ENCODE measurements at regions not wholly inside any gene's neighbourhood (a gene's known extent, or its start where the extent isn't known, plus 50 kb on each side); places are given as distances from the start of the nearest gene placed in this dataset.
"Not testable (repeated sequence)": the region's sequence is repeated elsewhere in the genome, so short reads cannot be mapped to it uniquely, and the experiment has no call there.

DNA sequence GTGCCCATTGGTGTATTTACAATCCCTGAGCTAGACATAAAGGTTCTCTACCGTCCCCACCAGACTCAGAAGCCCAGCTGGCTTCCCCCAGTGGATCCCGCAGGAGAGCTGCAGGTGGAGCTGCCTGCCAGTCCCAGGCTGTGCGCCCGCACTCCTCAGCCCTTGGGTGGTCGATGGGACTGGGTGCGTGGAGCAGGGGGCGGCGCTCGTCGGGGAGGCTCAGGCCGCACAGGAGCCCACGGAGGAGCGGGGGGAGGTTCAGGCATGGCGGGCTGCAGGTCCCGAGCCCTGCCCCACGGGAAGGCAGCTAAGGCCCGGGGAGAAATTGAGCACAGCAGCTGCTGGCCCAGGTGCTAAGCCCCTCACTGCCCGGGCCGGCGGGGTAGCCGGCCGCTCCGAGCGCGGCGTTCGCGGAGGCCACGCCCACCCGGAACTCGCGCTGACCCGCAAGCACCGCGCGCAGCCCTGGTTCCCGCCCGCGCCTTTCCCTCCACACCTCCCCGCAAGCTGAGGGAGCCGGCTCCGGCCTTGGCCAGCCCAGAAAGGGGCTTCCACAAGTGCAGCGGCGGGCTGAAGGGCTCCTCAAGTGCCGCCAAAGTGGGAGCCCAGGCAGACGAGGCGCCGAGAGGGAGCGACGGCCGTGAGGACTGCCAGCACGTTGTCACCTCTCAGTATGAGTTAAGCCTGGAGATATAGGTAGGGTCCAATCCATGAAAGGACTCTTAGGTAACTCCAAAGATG, 136.7 kb downstream of the HAO1 start:
- H3K9me3 ChIP-seq (ENCODE audit: control insufficient read depth in 1 of 2, low read length in 2 of 2); H3K27me3 ChIP-seq (ENCODE audit: control insufficient read depth in 1 of 2, insufficient read depth in 2 of 2, low read length in 2 of 2); H3K4me1 ChIP-seq (ENCODE audit: control insufficient read depth in 1 of 2, insufficient read depth in 2 of 2, low read length in 2 of 2); H3K36me3 ChIP-seq (ENCODE audit: control insufficient read depth in 1 of 2, insufficient read depth in 2 of 2, low read length in 2 of 2); H3K4me3 ChIP-seq (ENCODE audit: low read depth in 1 of 2, low read length in 2 of 2); H3K9ac ChIP-seq (ENCODE audit: low read depth in 1 of 2, low read length in 2 of 2); H3K27ac ChIP-seq (ENCODE audit: low read depth, low read length): not testable (repeated sequence)

DNA sequence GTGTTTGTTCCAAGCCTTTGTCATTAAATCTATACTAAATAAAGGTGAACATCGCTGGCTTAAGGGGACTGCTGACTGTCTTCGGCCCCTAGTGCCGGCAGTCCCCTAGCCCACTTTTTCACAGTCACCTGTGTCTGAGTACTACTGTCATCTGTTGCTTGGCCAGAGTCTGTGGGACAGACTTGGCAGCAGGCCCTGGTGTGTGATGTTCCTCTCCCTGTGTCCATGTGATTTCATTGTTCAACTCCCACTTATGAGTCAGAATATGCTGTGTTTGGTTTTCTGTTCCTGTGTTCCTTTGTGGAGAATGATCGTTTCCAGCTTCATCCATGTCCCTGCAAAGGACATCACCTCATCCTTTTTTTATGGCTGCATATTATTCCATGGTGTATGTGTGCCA, 133.4 kb downstream of the HAO1 start:
- Histone ChIP-seq H3K9ac (ENCODE audit: low read depth in 1 of 2, low read length in 2 of 2) (no peak overlapping the region), H3K4me3 (ENCODE audit: low read depth in 1 of 2, low read length in 2 of 2) (no peak overlapping the region), H3K27me3 (ENCODE audit: control insufficient read depth in 1 of 2, insufficient read depth in 2 of 2, low read length in 2 of 2) (no peaks in the 10 kb centered on the region), H3K27ac (ENCODE audit: low read depth, low read length) (no peak overlapping the region), H3K9me3 (ENCODE audit: control insufficient read depth in 1 of 2, low read length in 2 of 2) (peaks cover 0 to 6% of the 10 kb centered on the region in 2 donors), H3K36me3 (ENCODE audit: control insufficient read depth in 1 of 2, insufficient read depth in 2 of 2, low read length in 2 of 2) (no peaks in the 10 kb centered on the region), H3K4me1 (ENCODE audit: control insufficient read depth in 1 of 2, insufficient read depth in 2 of 2, low read length in 2 of 2) (no peaks in the 10 kb centered on the region)

DNA sequence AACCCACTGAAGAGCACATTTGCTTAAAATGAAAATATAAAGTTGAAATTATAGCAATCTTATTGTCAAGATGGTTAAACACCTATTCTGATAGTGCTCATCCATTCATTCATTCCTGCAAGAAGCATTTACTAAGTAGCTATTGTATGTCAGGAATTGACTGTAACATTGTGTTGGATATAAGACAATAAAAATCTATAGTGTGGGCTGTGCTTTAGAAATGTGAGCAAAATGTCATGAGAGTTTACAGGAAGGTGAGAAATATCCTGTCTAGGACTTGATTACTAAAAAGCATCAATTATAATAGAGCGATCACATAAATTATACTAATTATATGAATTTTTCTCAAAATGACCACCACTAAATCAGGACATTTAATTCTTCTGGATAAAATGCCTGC, 123.0 kb downstream of the HAO1 start:
- Histone ChIP-seq H3K4me3 (ENCODE audit: low read depth in 1 of 2, low read length in 2 of 2) (no peak overlapping the region), H3K9ac (ENCODE audit: low read depth in 1 of 2, low read length in 2 of 2) (no peak overlapping the region), H3K27ac (ENCODE audit: low read depth, low read length) (no peak overlapping the region), H3K4me1 (ENCODE audit: control insufficient read depth in 1 of 2, insufficient read depth in 2 of 2, low read length in 2 of 2) (no peaks in the 10 kb centered on the region), H3K9me3 (ENCODE audit: control insufficient read depth in 1 of 2, low read length in 2 of 2) (no peaks in the 10 kb centered on the region), H3K27me3 (ENCODE audit: control insufficient read depth in 1 of 2, insufficient read depth in 2 of 2, low read length in 2 of 2) (no peaks in the 10 kb centered on the region), H3K36me3 (ENCODE audit: control insufficient read depth in 1 of 2, insufficient read depth in 2 of 2, low read length in 2 of 2) (no peaks in the 10 kb centered on the region)

DNA sequence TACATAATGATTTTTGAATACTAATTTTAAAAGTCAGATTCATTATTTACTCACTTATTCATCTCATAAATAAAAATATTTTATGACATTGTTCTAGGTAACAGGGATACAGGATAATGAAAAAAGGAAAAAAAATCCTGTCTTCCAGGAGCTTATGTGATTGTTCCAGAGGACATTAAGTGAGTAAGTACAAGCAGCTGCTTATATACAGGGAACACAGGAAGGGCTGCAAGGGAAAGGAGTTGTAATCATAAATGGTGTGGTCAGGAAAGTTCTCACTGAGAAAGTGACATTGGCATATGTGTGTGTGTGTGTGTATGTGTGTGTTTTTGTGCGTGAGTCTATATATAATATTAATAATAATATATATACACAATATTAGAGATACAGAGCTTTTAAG, 121.8 kb downstream of the HAO1 start:
- no peak overlapping the region for H3K27ac ChIP-seq (ENCODE audit: low read depth, low read length)
- H3K4me1 ChIP-seq (ENCODE audit: control insufficient read depth in 1 of 2, insufficient read depth in 2 of 2, low read length in 2 of 2): no peaks in the 10 kb centered on the region
- H3K27me3 ChIP-seq (ENCODE audit: control insufficient read depth in 1 of 2, insufficient read depth in 2 of 2, low read length in 2 of 2): no peaks in the 10 kb centered on the region
- H3K36me3 ChIP-seq (ENCODE audit: control insufficient read depth in 1 of 2, insufficient read depth in 2 of 2, low read length in 2 of 2): no peaks in the 10 kb centered on the region
- H3K9me3 ChIP-seq (ENCODE audit: control insufficient read depth in 1 of 2, low read length in 2 of 2): peaks cover 0 to 4% of the 10 kb centered on the region in 2 donors
- no peak overlapping the region for H3K4me3 ChIP-seq (ENCODE audit: low read depth in 1 of 2, low read length in 2 of 2)
- no peak overlapping the region for H3K9ac ChIP-seq (ENCODE audit: low read depth in 1 of 2, low read length in 2 of 2)

- no peak overlapping the region for H3K4me3 ChIP-seq (ENCODE audit: low read depth in 1 of 2, low read length in 2 of 2)
- no peak overlapping the region for H3K9ac ChIP-seq (ENCODE audit: low read depth in 1 of 2, low read length in 2 of 2)
- no peak overlapping the region for H3K27ac ChIP-seq (ENCODE audit: low read depth, low read length)
- H3K9me3 ChIP-seq (ENCODE audit: control insufficient read depth in 1 of 2, low read length in 2 of 2): peaks cover 0 to 4% of the 10 kb centered on the region in 2 donors
- H3K36me3 ChIP-seq (ENCODE audit: control insufficient read depth in 1 of 2, insufficient read depth in 2 of 2, low read length in 2 of 2): no peaks in the 10 kb centered on the region
- no peaks in the 10 kb centered on the region for H3K27me3 ChIP-seq (ENCODE audit: control insufficient read depth in 1 of 2, insufficient read depth in 2 of 2, low read length in 2 of 2)
- no peaks in the 10 kb centered on the region for H3K4me1 ChIP-seq (ENCODE audit: control insufficient read depth in 1 of 2, insufficient read depth in 2 of 2, low read length in 2 of 2)
Observed at GRCh38 chr20:7820897-7821296, 119.4 kb downstream of the HAO1 start.

GRCh38 chr20:7822772-7823171, 117.5 kb downstream of the HAO1 start:
- Histone ChIP-seq H3K27me3 (ENCODE audit: control insufficient read depth in 1 of 2, insufficient read depth in 2 of 2, low read length in 2 of 2) (no peaks in the 10 kb centered on the region), H3K4me3 (ENCODE audit: low read depth in 1 of 2, low read length in 2 of 2) (no peak overlapping the region), H3K27ac (ENCODE audit: low read depth, low read length) (no peak overlapping the region), H3K36me3 (ENCODE audit: control insufficient read depth in 1 of 2, insufficient read depth in 2 of 2, low read length in 2 of 2) (no peaks in the 10 kb centered on the region), H3K9me3 (ENCODE audit: control insufficient read depth in 1 of 2, low read length in 2 of 2) (peaks cover 0 to 4% of the 10 kb centered on the region in 2 donors), H3K4me1 (ENCODE audit: control insufficient read depth in 1 of 2, insufficient read depth in 2 of 2, low read length in 2 of 2) (no peaks in the 10 kb centered on the region), H3K9ac (ENCODE audit: low read depth in 1 of 2, low read length in 2 of 2) (no peak overlapping the region)

DNA sequence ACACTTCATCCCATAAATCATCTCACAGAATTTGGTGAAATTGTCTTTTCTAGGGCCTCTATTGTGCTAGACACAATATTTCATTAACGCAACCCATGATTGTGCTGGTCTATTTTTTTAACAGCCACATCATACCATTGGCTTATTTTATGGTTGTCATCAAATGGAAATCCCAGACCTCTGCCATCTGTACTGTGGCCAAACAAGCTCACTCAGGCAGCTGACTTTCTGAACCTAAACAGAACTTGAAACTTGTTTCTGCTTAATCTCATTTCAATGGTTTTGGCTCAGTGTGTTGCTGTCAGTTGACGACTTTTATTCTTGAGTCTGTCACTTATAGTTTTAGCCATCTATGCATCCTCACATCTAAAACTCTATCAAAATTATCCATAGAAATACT, 111.8 kb downstream of the HAO1 start:
- Histone ChIP-seq H3K27me3 (ENCODE audit: control insufficient read depth in 1 of 2, insufficient read depth in 2 of 2, low read length in 2 of 2) (no peaks in the 10 kb centered on the region), H3K36me3 (ENCODE audit: control insufficient read depth in 1 of 2, insufficient read depth in 2 of 2, low read length in 2 of 2) (no peaks in the 10 kb centered on the region), H3K9ac (ENCODE audit: low read depth in 1 of 2, low read length in 2 of 2) (no peak overlapping the region), H3K9me3 (ENCODE audit: control insufficient read depth in 1 of 2, low read length in 2 of 2) (no peaks in the 10 kb centered on the region), H3K4me1 (ENCODE audit: control insufficient read depth in 1 of 2, insufficient read depth in 2 of 2, low read length in 2 of 2) (no peaks in the 10 kb centered on the region), H3K27ac (ENCODE audit: low read depth, low read length) (no peak overlapping the region), H3K4me3 (ENCODE audit: low read depth in 1 of 2, low read length in 2 of 2) (no peak overlapping the region)

GRCh38 chr20:7829031-7829430, 111.2 kb downstream of the HAO1 start:
- H3K9ac ChIP-seq (ENCODE audit: low read depth in 1 of 2, low read length in 2 of 2): no peak overlapping the region
- no peaks in the 10 kb centered on the region for H3K36me3 ChIP-seq (ENCODE audit: control insufficient read depth in 1 of 2, insufficient read depth in 2 of 2, low read length in 2 of 2)
- no peaks in the 10 kb centered on the region for H3K9me3 ChIP-seq (ENCODE audit: control insufficient read depth in 1 of 2, low read length in 2 of 2)
- H3K27me3 ChIP-seq (ENCODE audit: control insufficient read depth in 1 of 2, insufficient read depth in 2 of 2, low read length in 2 of 2): no peaks in the 10 kb centered on the region
- H3K27ac ChIP-seq (ENCODE audit: low read depth, low read length): no peak overlapping the region
- no peaks in the 10 kb centered on the region for H3K4me1 ChIP-seq (ENCODE audit: control insufficient read depth in 1 of 2, insufficient read depth in 2 of 2, low read length in 2 of 2)
- H3K4me3 ChIP-seq (ENCODE audit: low read depth in 1 of 2, low read length in 2 of 2): no peak overlapping the region

- Histone ChIP-seq H3K9me3 (ENCODE audit: control insufficient read depth in 1 of 2, low read length in 2 of 2) (no peaks in the 10 kb centered on the region), H3K36me3 (ENCODE audit: control insufficient read depth in 1 of 2, insufficient read depth in 2 of 2, low read length in 2 of 2) (no peaks in the 10 kb centered on the region), H3K27ac (ENCODE audit: low read depth, low read length) (no peak overlapping the region), H3K4me3 (ENCODE audit: low read depth in 1 of 2, low read length in 2 of 2) (no peak overlapping the region), H3K9ac (ENCODE audit: low read depth in 1 of 2, low read length in 2 of 2) (no peak overlapping the region), H3K27me3 (ENCODE audit: control insufficient read depth in 1 of 2, insufficient read depth in 2 of 2, low read length in 2 of 2) (no peaks in the 10 kb centered on the region), H3K4me1 (ENCODE audit: control insufficient read depth in 1 of 2, insufficient read depth in 2 of 2, low read length in 2 of 2) (no peaks in the 10 kb centered on the region)
Observed at GRCh38 chr20:7829776-7830175, 110.5 kb downstream of the HAO1 start.

All from duodenal mucosa (tissue), 2 donors.